CD14-positive monocyte (primary cell): ENCODE measurements at regions not wholly inside any gene's neighbourhood (a gene's known extent, or its start where the extent isn't known, plus 50 kb on each side); places are given as distances from the start of the nearest gene placed in this dataset.

Source experiments
- DNase-seq, 3 donors: peaks; one replicate each; pipeline ENCODE4 v3.0.0-alpha.2; 2011 to 2022
- H2AFZ ChIP-seq: 2 replicates; pipeline ENCODE4 v1.6.0; 2012; ENCODE audit warnings: mild to moderate bottlenecking, low read depth, low read length, inconsistent platforms; ENCODE audit not compliant: insufficient read depth, poor library complexity, severe bottlenecking
- H3K27ac ChIP-seq, 2 donors: 1 replicate in 1 of 2; 2 replicates in 1 of 2; pipeline ENCODE4 v1.5.1; 2012 to 2013; ENCODE audit warnings: low read length in 2 of 2, control low read depth in 1 of 2, inconsistent platforms in 1 of 2, low read depth in 1 of 2, mild to moderate bottlenecking in 1 of 2
- H3K27me3 ChIP-seq, 2 donors: one replicate each; pipeline versions ENCODE4 v1.6.0 to v1.6.1; 2011 to 2013; ENCODE audit warnings: low read length in 2 of 2; ENCODE audit not compliant: control insufficient read depth in 2 of 2, insufficient read depth in 2 of 2
- H3K36me3 ChIP-seq, 2 donors: replicated peaks in 1 of 2; 1 replicate in 1 of 2; 2 replicates in 1 of 2; pipeline versions ENCODE4 v1.5.1 to v1.6.1; 2012 to 2013; ENCODE audit warnings: low read length in 2 of 2, control low read depth in 1 of 2, inconsistent platforms in 1 of 2, mild to moderate bottlenecking in 1 of 2; ENCODE audit not compliant: insufficient read depth in 2 of 2, control insufficient read depth in 1 of 2
- H3K4me1 ChIP-seq, 2 donors: 1 replicate in 1 of 2; 2 replicates in 1 of 2; pipeline versions ENCODE4 v1.5.1 to v1.6.1; 2012 to 2013; ENCODE audit warnings: low read length in 2 of 2, control low read depth in 1 of 2, inconsistent platforms in 1 of 2, mild to moderate bottlenecking in 1 of 2, moderate library complexity in 1 of 2; ENCODE audit not compliant: insufficient read depth in 2 of 2, control insufficient read depth in 1 of 2
- H3K4me2 ChIP-seq: replicated peaks from 2 replicates; pipeline ENCODE3; 2012; ENCODE audit warnings: low read length, moderate library complexity, mild to moderate bottlenecking; ENCODE audit not compliant: poor library complexity, severe bottlenecking; ENCODE audit errors: extremely low read depth
- H3K4me3 ChIP-seq, 3 experiments: fragments of 200-600 bp in 1 of 3; sonication (generic) in 1 of 3; replicated peaks in 1 of 3; 1 replicate in 2 of 3; 2 replicates in 1 of 3; pipeline ENCODE4 v1.5.1; 2011 to 2013; ENCODE audit warnings: low read length in 3 of 3, mild to moderate bottlenecking in 3 of 3, control low read depth in 2 of 3, low read depth in 2 of 3, inconsistent platforms in 1 of 3, moderate library complexity in 1 of 3
- H3K79me2 ChIP-seq: 2 replicates; pipeline ENCODE4 v1.6.0; 2012; ENCODE audit warnings: mild to moderate bottlenecking, control low read depth, inconsistent platforms, low read length, moderate library complexity; ENCODE audit not compliant: insufficient read depth
- H3K9ac ChIP-seq: 2 replicates; pipeline ENCODE4 v1.6.0; 2017; ENCODE audit warnings: low read length, mild to moderate bottlenecking; ENCODE audit not compliant: insufficient read depth, poor library complexity, severe bottlenecking
- H3K9me3 ChIP-seq, 2 donors: replicated peaks in 1 of 2; 1 replicate in 1 of 2; 2 replicates in 1 of 2; pipeline versions ENCODE4 v1.5.1 to v1.6.1; 2012 to 2013; ENCODE audit warnings: low read length in 2 of 2, control low read depth in 1 of 2; ENCODE audit not compliant: control insufficient read depth in 1 of 2, insufficient read depth in 1 of 2
- H4K20me1 ChIP-seq: 2 replicates; pipeline ENCODE4 v1.6.0; 2012; ENCODE audit warnings: mild to moderate bottlenecking, low read length, control low read depth, moderate library complexity; ENCODE audit not compliant: insufficient read depth
- H3K27ac Mint-ChIP-seq, 7 donors: one replicate each; pipeline ENCODE4 v1.8.0; 2020; ENCODE audit warnings: mild to moderate bottlenecking in 7 of 7, mixed read lengths in 7 of 7, moderate library complexity in 6 of 7, inconsistent platforms in 2 of 7
- H3K27me3 Mint-ChIP-seq, 3 donors: one replicate each; pipeline ENCODE4 v1.8.0; 2021 to 2022; ENCODE audit warnings: low read depth in 3 of 3, mild to moderate bottlenecking in 3 of 3, mixed read lengths in 3 of 3, moderate library complexity in 3 of 3, inconsistent platforms in 1 of 3
- H3K36me3 Mint-ChIP-seq, 2 donors: one replicate each; pipeline ENCODE4 v1.8.0; 2020; ENCODE audit warnings: mixed read lengths in 2 of 2, inconsistent platforms in 1 of 2, mild to moderate bottlenecking in 1 of 2
- H3K4me1 Mint-ChIP-seq: one replicate; pipeline ENCODE4 v1.8.0; 2020; ENCODE audit warnings: mild to moderate bottlenecking, mixed read lengths
- H3K4me3 Mint-ChIP-seq, 2 donors: one replicate each; pipeline ENCODE4 v1.8.0; 2020; ENCODE audit warnings: mild to moderate bottlenecking in 2 of 2, mixed read lengths in 2 of 2, moderate library complexity in 1 of 2
- H3K9me3 Mint-ChIP-seq, 7 donors: one replicate each; pipeline ENCODE4 v1.8.0; 2020 to 2022; ENCODE audit warnings: mixed read lengths in 7 of 7, mild to moderate bottlenecking in 6 of 7, moderate library complexity in 6 of 7, inconsistent platforms in 2 of 7
- WGBS: methylation state at CpG from one replicate; pipeline ENCODE4 v1.1.5; 2013; ENCODE audit warnings: missing lambda C conversion rate; ENCODE audit not compliant: insufficient coverage; 5-methylcytosine and 5-hydroxymethylcytosine counted together
- intact Hi-C, 2 donors: fragments of 100-400 bp; cut with micrococcal nuclease; formaldehyde crosslinking; loops; one replicate each; pipeline versions ENCODE4 v1.15.0 to v1.15.1; 2023
- TF ChIP-seq, protein P1 (sequence below): fragments of 200-600 bp; IDR thresholded peaks from one replicate; pipeline ENCODE4 v1.8.0; 2022; ENCODE audit warnings: antibody characterized with exemption, mild to moderate bottlenecking

- H3K27ac ChIP-seq: no peak overlapping the region
- DNase-seq: no peak
- Mint-ChIP-seq H3K27me3 (peaks cover 0 to 5% (median 4%) of the 10 kb centered on the region in 3 donors), H3K27ac (no peak overlapping the region), H3K4me1 (no peaks in the 10 kb centered on the region), H3K36me3 (no peaks in the 10 kb centered on the region), H3K4me3 (no peak overlapping the region), H3K9me3 (peaks cover 0 to 2% (median 0%) of the 10 kb centered on the region in 7 donors)
- H3K9me3 ChIP-seq: no peaks in the 10 kb centered on the region
- TF ChIP-seq, protein P1, sequence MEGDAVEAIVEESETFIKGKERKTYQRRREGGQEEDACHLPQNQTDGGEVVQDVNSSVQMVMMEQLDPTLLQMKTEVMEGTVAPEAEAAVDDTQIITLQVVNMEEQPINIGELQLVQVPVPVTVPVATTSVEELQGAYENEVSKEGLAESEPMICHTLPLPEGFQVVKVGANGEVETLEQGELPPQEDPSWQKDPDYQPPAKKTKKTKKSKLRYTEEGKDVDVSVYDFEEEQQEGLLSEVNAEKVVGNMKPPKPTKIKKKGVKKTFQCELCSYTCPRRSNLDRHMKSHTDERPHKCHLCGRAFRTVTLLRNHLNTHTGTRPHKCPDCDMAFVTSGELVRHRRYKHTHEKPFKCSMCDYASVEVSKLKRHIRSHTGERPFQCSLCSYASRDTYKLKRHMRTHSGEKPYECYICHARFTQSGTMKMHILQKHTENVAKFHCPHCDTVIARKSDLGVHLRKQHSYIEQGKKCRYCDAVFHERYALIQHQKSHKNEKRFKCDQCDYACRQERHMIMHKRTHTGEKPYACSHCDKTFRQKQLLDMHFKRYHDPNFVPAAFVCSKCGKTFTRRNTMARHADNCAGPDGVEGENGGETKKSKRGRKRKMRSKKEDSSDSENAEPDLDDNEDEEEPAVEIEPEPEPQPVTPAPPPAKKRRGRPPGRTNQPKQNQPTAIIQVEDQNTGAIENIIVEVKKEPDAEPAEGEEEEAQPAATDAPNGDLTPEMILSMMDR: no peak
- no peak overlapping the region for H2AFZ ChIP-seq
- no peak overlapping the region for H3K9ac ChIP-seq
- intact Hi-C loops: no loop called here
- no peaks in the 10 kb centered on the region for H3K4me1 ChIP-seq
- H3K27me3 ChIP-seq: peaks cover 0 to 3% of the 10 kb centered on the region in 2 donors
- no peaks in the 10 kb centered on the region for H3K36me3 ChIP-seq
- no peak overlapping the region for H3K4me3 ChIP-seq
- H3K79me2 ChIP-seq: no peaks in the 10 kb centered on the region
- no peaks in the 10 kb centered on the region for H4K20me1 ChIP-seq
- no CpG with 5 or more reads among the region's 5 CpGs for WGBS
- H3K4me2 ChIP-seq: no peak overlapping the region
Observed at GRCh38 chr6:99816795-99817194, 177.2 kb downstream of the MCHR2 start.

DNA sequence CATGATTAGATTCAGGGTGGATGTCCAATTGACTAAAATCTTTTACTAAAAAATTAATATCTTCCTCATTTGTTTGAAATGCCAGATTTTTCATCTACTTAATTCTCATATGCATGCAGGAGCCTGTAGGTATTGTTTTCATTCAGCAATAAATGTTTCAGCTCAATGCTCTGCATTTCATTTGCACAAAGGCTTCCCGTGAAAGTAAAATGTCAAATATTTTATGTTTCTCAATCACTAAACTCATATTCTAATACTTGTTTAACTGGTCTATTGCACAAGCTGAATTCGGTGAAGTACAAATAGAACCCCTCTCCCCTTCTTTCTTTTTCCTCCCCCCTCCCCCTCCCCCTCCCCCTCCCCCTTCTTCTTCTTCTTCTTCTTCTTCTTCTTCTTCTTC is 175.9 kb downstream of the MCHR2 start:
- H3K36me3 ChIP-seq: no peaks in the 10 kb centered on the region
- Mint-ChIP-seq H3K36me3 (no peaks in the 10 kb centered on the region), H3K27ac (no peak overlapping the region), H3K9me3 (peaks cover 0 to 2% (median 0%) of the 10 kb centered on the region in 7 donors), H3K4me3 (no peak overlapping the region), H3K4me1 (no peaks in the 10 kb centered on the region), H3K27me3 (peaks cover 6 to 18% (median 16%) of the 10 kb centered on the region in 3 donors)
- TF ChIP-seq, protein P1: no peak
- H2AFZ ChIP-seq: no peak overlapping the region
- H3K4me2 ChIP-seq: no peak overlapping the region
- no peaks in the 10 kb centered on the region for H3K9me3 ChIP-seq
- H4K20me1 ChIP-seq: no peaks in the 10 kb centered on the region
- no peak overlapping the region for H3K4me3 ChIP-seq
- no peak overlapping the region for H3K27ac ChIP-seq
- H3K9ac ChIP-seq: no peak overlapping the region
- H3K27me3 ChIP-seq: peaks cover 0 to 9% of the 10 kb centered on the region in 2 donors
- intact Hi-C loops: no loop called here
- H3K4me1 ChIP-seq: no peaks in the 10 kb centered on the region
- H3K79me2 ChIP-seq: no peaks in the 10 kb centered on the region
- no CpG with 5 or more reads among the region's 2 CpGs for whole genome bisulfite sequencing
- DNase-seq: no peak
